CD4-positive, alpha-beta T cell treated with Interleukin-1 beta for 1 hour (primary cell): ENCODE measurements at regions not wholly inside any gene's neighbourhood (a gene's known extent, or its start where the extent isn't known, plus 50 kb on each side); places are given as distances from the start of the nearest gene placed in this dataset.

Experiments
- DNase-seq, 2 donors: peaks; one replicate each; pipeline ENCODE4 v3.0.0-alpha.2; 2020 to 2022

GRCh38 chr16:86893506-86893905, 315.2 kb downstream of the FOXL1 start:
- no peak for DNase-seq

GRCh38 chr16:86894029-86894567, 315.7 kb downstream of the FOXL1 start:
- no peak for DNase-seq

GRCh38 chr16:86894925-86895324, 316.6 kb downstream of the FOXL1 start:
- no peak for DNase-seq

GRCh38 chr16:86895606-86896005, 317.3 kb downstream of the FOXL1 start:
- DNase-seq, result no peak

GRCh38 chr16:86896976-86897375, 318.6 kb downstream of the FOXL1 start:
- DNase-seq, result no peak

- no peak for DNase-seq
Observed at GRCh38 chr16:86897486-86897885, 319.1 kb downstream of the FOXL1 start.

- no peak for DNase-seq
Observed at GRCh38 chr16:86898386-86898785, 320.0 kb downstream of the FOXL1 start.

- DNase-seq, result no peak
Observed at GRCh38 chr16:86899151-86899550, 320.8 kb downstream of the FOXL1 start.

- DNase-seq, result no peak
Observed at GRCh38 chr16:86899757-86900156, 321.4 kb downstream of the FOXL1 start.

- no peak for DNase-seq
Observed at GRCh38 chr16:86901483-86901882, 323.1 kb downstream of the FOXL1 start.

GRCh38 chr16:86902656-86903001, 324.3 kb downstream of the FOXL1 start:
- DNase-seq, result no peak

- no peak for DNase-seq
Observed at GRCh38 chr16:86903068-86903467, 324.7 kb downstream of the FOXL1 start.

- no peak for DNase-seq
Observed at GRCh38 chr16:86905302-86905701, 327.0 kb downstream of the FOXL1 start.

- DNase-seq, result no peak
Observed at GRCh38 chr16:86906623-86907022, 328.3 kb downstream of the FOXL1 start.

- DNase-seq, result no peak
Observed at GRCh38 chr16:86909359-86910160, 331.2 kb downstream of the FOXL1 start.

GRCh38 chr16:86910161-86910769, 331.9 kb downstream of the FOXL1 start:
- DNase-seq, result no peak

- no peak for DNase-seq
Observed at GRCh38 chr16:86911437-86911958, 333.1 kb downstream of the FOXL1 start.

- no peak for DNase-seq
Observed at GRCh38 chr16:86913886-86914285, 335.5 kb downstream of the FOXL1 start.

- no peak for DNase-seq
Observed at GRCh38 chr16:86914876-86915717, 336.7 kb downstream of the FOXL1 start.

- no peak for DNase-seq
Observed at GRCh38 chr16:86917471-86918365, 339.4 kb downstream of the FOXL1 start.

- no peak for DNase-seq
Observed at GRCh38 chr16:86918637-86919036, 340.3 kb downstream of the FOXL1 start.

GRCh38 chr16:86919078-86919477, 340.7 kb downstream of the FOXL1 start:
- DNase-seq, result no peak
